WTC11 (cell line): ENCODE measurements at regions not wholly inside any gene's neighbourhood (a gene's known extent, or its start where the extent isn't known, plus 50 kb on each side); places are given as distances from the start of the nearest gene placed in this dataset.

Experiments used
- ATAC-seq: fragments of 200-7000 bp; cut with Tn5 transposase; 2 replicates; pipeline ENCODE4 v1.10.0; 2021; ENCODE audit warnings: mild to moderate bottlenecking, moderate library complexity
- CTCF ChIA-PET: fragments of 300-600 bp; sonication (Branson Sonifier 250); formaldehyde crosslinking; loops from one replicate; lab custom pipeline; 2021; ENCODE audit warnings: antibody characterized with exemption; lab: Charles Lee
- POLR2A ChIA-PET: fragments of 350-600 bp; sonication (Branson Sonifier 250); formaldehyde crosslinking; loops from one replicate; lab custom pipeline; 2021; ENCODE audit warnings: antibody characterized with exemption; lab: Charles Lee
- DNase-seq: peaks from one replicate; pipeline ENCODE4 v3.0.0; 2021; ENCODE audit warnings: low spot score
- H3K27ac Mint-ChIP-seq: 2 replicates; pipeline ENCODE4 v1.8.0; 2021; ENCODE audit warnings: mixed read lengths
- H3K27me3 Mint-ChIP-seq: 2 replicates; pipeline ENCODE4 v1.8.0; 2021; ENCODE audit warnings: low read depth, mild to moderate bottlenecking, moderate library complexity, mixed read lengths
- H3K36me3 Mint-ChIP-seq: 2 replicates; pipeline ENCODE4 v1.8.0; 2021; ENCODE audit warnings: mixed read lengths
- H3K4me1 Mint-ChIP-seq: 2 replicates; pipeline ENCODE4 v1.8.0; 2022; ENCODE audit warnings: mixed read lengths
- H3K4me3 Mint-ChIP-seq: 2 replicates; pipeline ENCODE4 v1.8.0; 2021; ENCODE audit warnings: mild to moderate bottlenecking, moderate library complexity, mixed read lengths
- H3K9me3 Mint-ChIP-seq: 2 replicates; pipeline ENCODE4 v1.8.0; 2021; ENCODE audit warnings: mixed read lengths
- CREB1 ChIP-seq: sonication (generic); formaldehyde crosslinking; IDR thresholded peaks from 2 replicates; pipeline ENCODE4 v1.8.0; 2023; ENCODE audit warnings: mild to moderate bottlenecking, missing genetic modification reagents
- GABPB1 ChIP-seq: sonication (generic); formaldehyde crosslinking; IDR thresholded peaks from 2 replicates; pipeline ENCODE4 v1.8.1; 2023; ENCODE audit warnings: mild to moderate bottlenecking, missing genetic modification reagents
- GRHL2 ChIP-seq: fragments of 250-450 bp; sonication (Bioruptor Pico); IDR thresholded peaks from 2 replicates; pipeline ENCODE4 v1.8.0; 2022; ENCODE audit warnings: mild to moderate bottlenecking, moderate library complexity; ENCODE audit not compliant: insufficient replicate concordance, severe bottlenecking
- NR1H2 ChIP-seq: sonication (generic); formaldehyde crosslinking; IDR thresholded peaks from 2 replicates; pipeline ENCODE4 v1.9.0; 2021; ENCODE audit warnings: mild to moderate bottlenecking, moderate library complexity, missing genetic modification reagents
- NR2C2 ChIP-seq: sonication (generic); formaldehyde crosslinking; IDR thresholded peaks from 2 replicates; pipeline ENCODE4 v1.8.0; 2022; ENCODE audit warnings: mild to moderate bottlenecking, missing genetic modification reagents
- NR3C1 ChIP-seq: sonication (generic); formaldehyde crosslinking; conservative IDR thresholded peaks from 2 replicates; pipeline ENCODE4 v1.8.1; 2023; ENCODE audit warnings: low read depth, mild to moderate bottlenecking, missing genetic modification reagents
- SMAD3 ChIP-seq: sonication (generic); formaldehyde crosslinking; IDR thresholded peaks from 2 replicates; pipeline ENCODE4 v1.8.0; 2022; ENCODE audit warnings: missing genetic modification reagents, mild to moderate bottlenecking, borderline replicate concordance
- ZBTB21 ChIP-seq: sonication (generic); formaldehyde crosslinking; IDR thresholded peaks from 2 replicates; pipeline ENCODE4 v1.8.1; 2023; ENCODE audit warnings: mild to moderate bottlenecking, missing genetic modification reagents, borderline replicate concordance
- ZNF423 ChIP-seq: fragments of 250-450 bp; sonication (Bioruptor Pico); IDR thresholded peaks from 2 replicates; pipeline ENCODE4 v2.1.2; 2022; ENCODE audit warnings: mild to moderate bottlenecking, moderate library complexity
- ZNF671 ChIP-seq: fragments of 250-450 bp; sonication (Bioruptor Pico); IDR thresholded peaks from 2 replicates; pipeline ENCODE4 v1.8.0; 2021; ENCODE audit warnings: mild to moderate bottlenecking
- TF ChIP-seq, protein P1 (sequence below): sonication (generic); formaldehyde crosslinking; IDR thresholded peaks from 2 replicates; pipeline ENCODE4 v1.8.0; 2022; ENCODE audit warnings: missing genetic modification reagents
- TF ChIP-seq, protein P2 (sequence below): fragments of 250-450 bp; sonication (Bioruptor Pico); IDR thresholded peaks from 2 replicates; pipeline ENCODE4 v1.9.0; 2021; ENCODE audit warnings: mild to moderate bottlenecking, borderline replicate concordance
- TF ChIP-seq, protein P3 (sequence below): fragments of 250-450 bp; sonication (Bioruptor Pico); IDR thresholded peaks from 2 replicates; pipeline ENCODE4 v1.9.0; 2021; ENCODE audit warnings: moderate library complexity, mild to moderate bottlenecking, inconsistent platforms, borderline replicate concordance
- TF ChIP-seq, protein P4 (sequence below): sonication (generic); formaldehyde crosslinking; IDR thresholded peaks from 2 replicates; pipeline ENCODE4 v1.8.1; 2023; ENCODE audit warnings: mild to moderate bottlenecking, missing genetic modification reagents, borderline replicate concordance
- TF ChIP-seq, protein P5 (sequence below): sonication (generic); formaldehyde crosslinking; IDR thresholded peaks from 2 replicates; pipeline ENCODE4 v1.8.0; 2023; ENCODE audit warnings: missing genetic modification reagents, mild to moderate bottlenecking, borderline replicate concordance
- TF ChIP-seq, protein P6 (sequence below): fragments of 250-450 bp; sonication (Bioruptor Pico); conservative IDR thresholded peaks from 2 replicates; pipeline ENCODE4 v1.9.0; 2021; ENCODE audit warnings: mild to moderate bottlenecking

DNA sequence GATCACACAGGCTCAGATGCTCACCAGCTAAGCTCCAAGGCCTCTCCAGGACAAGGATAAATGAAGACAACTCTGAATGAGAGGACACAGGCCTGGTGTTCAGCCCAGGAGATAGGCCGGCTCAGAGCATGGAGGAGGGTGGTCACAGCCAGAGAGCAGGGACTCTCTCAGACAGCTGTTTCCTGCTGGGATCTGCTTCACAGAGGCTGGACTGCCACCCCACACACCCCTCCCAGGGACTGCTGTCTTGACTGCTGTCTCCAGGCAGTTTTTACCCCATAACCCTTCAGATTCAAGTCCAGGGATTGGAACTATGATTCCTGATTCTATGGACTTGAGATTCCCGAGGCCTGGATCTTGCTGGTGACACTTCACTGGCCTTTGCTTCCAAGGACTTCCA is 89.0 kb downstream of the SMIM20 start:
- no peaks in the 10 kb centered on the region; the same call in 1 of the 2 replicates for H3K27me3 Mint-ChIP-seq
- DNase-seq (no peak), ATAC-seq (no peak)
- ChIA-PET CTCF (interaction anchor here (3.4 kb wide), 1 partner anchor 9 kb away, joined by 16 read pairs; no protein-coding TSS in a partner anchor), POLR2A (no interaction called here)
- H3K4me1 Mint-ChIP-seq = no peaks in the 10 kb centered on the region
- no peak overlapping the region for H3K4me3 Mint-ChIP-seq
- H3K36me3 Mint-ChIP-seq = peaks cover 5% of the 10 kb centered on the region
- H3K9me3 Mint-ChIP-seq = peaks cover 14% of the 10 kb centered on the region
- no peak overlapping the region for H3K27ac Mint-ChIP-seq
- no peak for TF ChIP-seq NR2C2
- no peak for TF ChIP-seq ZBTB21 (CRISPR knock-in tag)
- no peak for TF ChIP-seq NR3C1
- TF ChIP-seq, protein P1, sequence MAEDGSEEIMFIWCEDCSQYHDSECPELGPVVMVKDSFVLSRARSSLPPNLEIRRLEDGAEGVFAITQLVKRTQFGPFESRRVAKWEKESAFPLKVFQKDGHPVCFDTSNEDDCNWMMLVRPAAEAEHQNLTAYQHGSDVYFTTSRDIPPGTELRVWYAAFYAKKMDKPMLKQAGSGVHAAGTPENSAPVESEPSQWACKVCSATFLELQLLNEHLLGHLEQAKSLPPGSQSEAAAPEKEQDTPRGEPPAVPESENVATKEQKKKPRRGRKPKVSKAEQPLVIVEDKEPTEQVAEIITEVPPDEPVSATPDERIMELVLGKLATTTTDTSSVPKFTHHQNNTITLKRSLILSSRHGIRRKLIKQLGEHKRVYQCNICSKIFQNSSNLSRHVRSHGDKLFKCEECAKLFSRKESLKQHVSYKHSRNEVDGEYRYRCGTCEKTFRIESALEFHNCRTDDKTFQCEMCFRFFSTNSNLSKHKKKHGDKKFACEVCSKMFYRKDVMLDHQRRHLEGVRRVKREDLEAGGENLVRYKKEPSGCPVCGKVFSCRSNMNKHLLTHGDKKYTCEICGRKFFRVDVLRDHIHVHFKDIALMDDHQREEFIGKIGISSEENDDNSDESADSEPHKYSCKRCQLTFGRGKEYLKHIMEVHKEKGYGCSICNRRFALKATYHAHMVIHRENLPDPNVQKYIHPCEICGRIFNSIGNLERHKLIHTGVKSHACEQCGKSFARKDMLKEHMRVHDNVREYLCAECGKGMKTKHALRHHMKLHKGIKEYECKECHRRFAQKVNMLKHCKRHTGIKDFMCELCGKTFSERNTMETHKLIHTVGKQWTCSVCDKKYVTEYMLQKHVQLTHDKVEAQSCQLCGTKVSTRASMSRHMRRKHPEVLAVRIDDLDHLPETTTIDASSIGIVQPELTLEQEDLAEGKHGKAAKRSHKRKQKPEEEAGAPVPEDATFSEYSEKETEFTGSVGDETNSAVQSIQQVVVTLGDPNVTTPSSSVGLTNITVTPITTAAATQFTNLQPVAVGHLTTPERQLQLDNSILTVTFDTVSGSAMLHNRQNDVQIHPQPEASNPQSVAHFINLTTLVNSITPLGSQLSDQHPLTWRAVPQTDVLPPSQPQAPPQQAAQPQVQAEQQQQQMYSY (CRISPR knock-in tag) = no peak
- TF ChIP-seq, protein P2, sequence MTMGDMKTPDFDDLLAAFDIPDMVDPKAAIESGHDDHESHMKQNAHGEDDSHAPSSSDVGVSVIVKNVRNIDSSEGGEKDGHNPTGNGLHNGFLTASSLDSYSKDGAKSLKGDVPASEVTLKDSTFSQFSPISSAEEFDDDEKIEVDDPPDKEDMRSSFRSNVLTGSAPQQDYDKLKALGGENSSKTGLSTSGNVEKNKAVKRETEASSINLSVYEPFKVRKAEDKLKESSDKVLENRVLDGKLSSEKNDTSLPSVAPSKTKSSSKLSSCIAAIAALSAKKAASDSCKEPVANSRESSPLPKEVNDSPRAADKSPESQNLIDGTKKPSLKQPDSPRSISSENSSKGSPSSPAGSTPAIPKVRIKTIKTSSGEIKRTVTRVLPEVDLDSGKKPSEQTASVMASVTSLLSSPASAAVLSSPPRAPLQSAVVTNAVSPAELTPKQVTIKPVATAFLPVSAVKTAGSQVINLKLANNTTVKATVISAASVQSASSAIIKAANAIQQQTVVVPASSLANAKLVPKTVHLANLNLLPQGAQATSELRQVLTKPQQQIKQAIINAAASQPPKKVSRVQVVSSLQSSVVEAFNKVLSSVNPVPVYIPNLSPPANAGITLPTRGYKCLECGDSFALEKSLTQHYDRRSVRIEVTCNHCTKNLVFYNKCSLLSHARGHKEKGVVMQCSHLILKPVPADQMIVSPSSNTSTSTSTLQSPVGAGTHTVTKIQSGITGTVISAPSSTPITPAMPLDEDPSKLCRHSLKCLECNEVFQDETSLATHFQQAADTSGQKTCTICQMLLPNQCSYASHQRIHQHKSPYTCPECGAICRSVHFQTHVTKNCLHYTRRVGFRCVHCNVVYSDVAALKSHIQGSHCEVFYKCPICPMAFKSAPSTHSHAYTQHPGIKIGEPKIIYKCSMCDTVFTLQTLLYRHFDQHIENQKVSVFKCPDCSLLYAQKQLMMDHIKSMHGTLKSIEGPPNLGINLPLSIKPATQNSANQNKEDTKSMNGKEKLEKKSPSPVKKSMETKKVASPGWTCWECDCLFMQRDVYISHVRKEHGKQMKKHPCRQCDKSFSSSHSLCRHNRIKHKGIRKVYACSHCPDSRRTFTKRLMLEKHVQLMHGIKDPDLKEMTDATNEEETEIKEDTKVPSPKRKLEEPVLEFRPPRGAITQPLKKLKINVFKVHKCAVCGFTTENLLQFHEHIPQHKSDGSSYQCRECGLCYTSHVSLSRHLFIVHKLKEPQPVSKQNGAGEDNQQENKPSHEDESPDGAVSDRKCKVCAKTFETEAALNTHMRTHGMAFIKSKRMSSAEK (CRISPR knock-in tag) = no peak
- TF ChIP-seq, protein P3, sequence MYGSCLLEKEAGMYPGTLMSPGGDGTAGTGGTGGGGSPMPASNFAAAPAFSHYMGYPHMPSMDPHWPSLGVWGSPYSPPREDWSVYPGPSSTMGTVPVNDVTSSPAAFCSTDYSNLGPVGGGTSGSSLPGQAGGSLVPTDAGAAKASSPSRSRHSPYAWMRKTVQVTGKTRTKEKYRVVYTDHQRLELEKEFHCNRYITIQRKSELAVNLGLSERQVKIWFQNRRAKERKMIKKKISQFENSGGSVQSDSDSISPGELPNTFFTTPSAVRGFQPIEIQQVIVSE (CRISPR knock-in tag) = no peak
- no peak for TF ChIP-seq ZNF423 (CRISPR knock-in tag)
- TF ChIP-seq NR1H2 = no peak
- TF ChIP-seq, protein P4, sequence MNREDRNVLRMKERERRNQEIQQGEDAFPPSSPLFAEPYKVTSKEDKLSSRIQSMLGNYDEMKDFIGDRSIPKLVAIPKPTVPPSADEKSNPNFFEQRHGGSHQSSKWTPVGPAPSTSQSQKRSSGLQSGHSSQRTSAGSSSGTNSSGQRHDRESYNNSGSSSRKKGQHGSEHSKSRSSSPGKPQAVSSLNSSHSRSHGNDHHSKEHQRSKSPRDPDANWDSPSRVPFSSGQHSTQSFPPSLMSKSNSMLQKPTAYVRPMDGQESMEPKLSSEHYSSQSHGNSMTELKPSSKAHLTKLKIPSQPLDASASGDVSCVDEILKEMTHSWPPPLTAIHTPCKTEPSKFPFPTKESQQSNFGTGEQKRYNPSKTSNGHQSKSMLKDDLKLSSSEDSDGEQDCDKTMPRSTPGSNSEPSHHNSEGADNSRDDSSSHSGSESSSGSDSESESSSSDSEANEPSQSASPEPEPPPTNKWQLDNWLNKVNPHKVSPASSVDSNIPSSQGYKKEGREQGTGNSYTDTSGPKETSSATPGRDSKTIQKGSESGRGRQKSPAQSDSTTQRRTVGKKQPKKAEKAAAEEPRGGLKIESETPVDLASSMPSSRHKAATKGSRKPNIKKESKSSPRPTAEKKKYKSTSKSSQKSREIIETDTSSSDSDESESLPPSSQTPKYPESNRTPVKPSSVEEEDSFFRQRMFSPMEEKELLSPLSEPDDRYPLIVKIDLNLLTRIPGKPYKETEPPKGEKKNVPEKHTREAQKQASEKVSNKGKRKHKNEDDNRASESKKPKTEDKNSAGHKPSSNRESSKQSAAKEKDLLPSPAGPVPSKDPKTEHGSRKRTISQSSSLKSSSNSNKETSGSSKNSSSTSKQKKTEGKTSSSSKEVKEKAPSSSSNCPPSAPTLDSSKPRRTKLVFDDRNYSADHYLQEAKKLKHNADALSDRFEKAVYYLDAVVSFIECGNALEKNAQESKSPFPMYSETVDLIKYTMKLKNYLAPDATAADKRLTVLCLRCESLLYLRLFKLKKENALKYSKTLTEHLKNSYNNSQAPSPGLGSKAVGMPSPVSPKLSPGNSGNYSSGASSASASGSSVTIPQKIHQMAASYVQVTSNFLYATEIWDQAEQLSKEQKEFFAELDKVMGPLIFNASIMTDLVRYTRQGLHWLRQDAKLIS (CRISPR knock-in tag) = no peak
- TF ChIP-seq ZNF671 (CRISPR knock-in tag) = no peak
- no peak for TF ChIP-seq SMAD3 (CRISPR knock-in tag)
- TF ChIP-seq GABPB1 (CRISPR knock-in tag) = no peak

DNA sequence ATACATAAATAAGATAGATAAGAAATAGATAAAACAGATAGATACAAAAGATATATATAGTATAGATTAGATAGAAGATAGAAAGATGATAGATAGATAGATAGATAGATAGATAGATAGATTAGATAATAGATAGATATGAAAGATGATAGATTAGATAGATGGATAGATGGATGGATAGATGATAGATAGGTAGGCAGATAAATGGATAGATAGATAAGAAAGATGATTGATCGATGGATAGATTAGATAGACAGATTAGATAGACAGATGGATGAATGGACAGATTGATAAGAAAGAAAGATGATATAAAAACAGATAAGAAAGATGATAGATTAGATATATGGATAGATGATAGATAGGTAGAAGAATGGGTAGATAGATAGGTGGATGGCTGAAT is 90.3 kb downstream of the SMIM20 start:
- H3K9me3 Mint-ChIP-seq = peaks cover 21% of the 10 kb centered on the region
- POLR2A ChIA-PET = no interaction called here
- H3K36me3 Mint-ChIP-seq = peaks cover 10% of the 10 kb centered on the region
- ATAC-seq (no peak), DNase-seq (no peak)
- no peak overlapping the region for H3K27ac Mint-ChIP-seq
- no peak overlapping the region for H3K4me3 Mint-ChIP-seq
- H3K27me3 Mint-ChIP-seq = no peaks in the 10 kb centered on the region; the same call in 1 of the 2 replicates
- CTCF ChIA-PET = interaction anchor here (3.4 kb wide), 1 partner anchor 11 kb away, joined by 16 read pairs; no protein-coding TSS in a partner anchor
- no peaks in the 10 kb centered on the region for H3K4me1 Mint-ChIP-seq
- TF ChIP-seq CREB1 (CRISPR knock-in tag) (no peak), GRHL2 (CRISPR knock-in tag) (no peak), NR1H2 (no peak)
- TF ChIP-seq, protein P5, sequence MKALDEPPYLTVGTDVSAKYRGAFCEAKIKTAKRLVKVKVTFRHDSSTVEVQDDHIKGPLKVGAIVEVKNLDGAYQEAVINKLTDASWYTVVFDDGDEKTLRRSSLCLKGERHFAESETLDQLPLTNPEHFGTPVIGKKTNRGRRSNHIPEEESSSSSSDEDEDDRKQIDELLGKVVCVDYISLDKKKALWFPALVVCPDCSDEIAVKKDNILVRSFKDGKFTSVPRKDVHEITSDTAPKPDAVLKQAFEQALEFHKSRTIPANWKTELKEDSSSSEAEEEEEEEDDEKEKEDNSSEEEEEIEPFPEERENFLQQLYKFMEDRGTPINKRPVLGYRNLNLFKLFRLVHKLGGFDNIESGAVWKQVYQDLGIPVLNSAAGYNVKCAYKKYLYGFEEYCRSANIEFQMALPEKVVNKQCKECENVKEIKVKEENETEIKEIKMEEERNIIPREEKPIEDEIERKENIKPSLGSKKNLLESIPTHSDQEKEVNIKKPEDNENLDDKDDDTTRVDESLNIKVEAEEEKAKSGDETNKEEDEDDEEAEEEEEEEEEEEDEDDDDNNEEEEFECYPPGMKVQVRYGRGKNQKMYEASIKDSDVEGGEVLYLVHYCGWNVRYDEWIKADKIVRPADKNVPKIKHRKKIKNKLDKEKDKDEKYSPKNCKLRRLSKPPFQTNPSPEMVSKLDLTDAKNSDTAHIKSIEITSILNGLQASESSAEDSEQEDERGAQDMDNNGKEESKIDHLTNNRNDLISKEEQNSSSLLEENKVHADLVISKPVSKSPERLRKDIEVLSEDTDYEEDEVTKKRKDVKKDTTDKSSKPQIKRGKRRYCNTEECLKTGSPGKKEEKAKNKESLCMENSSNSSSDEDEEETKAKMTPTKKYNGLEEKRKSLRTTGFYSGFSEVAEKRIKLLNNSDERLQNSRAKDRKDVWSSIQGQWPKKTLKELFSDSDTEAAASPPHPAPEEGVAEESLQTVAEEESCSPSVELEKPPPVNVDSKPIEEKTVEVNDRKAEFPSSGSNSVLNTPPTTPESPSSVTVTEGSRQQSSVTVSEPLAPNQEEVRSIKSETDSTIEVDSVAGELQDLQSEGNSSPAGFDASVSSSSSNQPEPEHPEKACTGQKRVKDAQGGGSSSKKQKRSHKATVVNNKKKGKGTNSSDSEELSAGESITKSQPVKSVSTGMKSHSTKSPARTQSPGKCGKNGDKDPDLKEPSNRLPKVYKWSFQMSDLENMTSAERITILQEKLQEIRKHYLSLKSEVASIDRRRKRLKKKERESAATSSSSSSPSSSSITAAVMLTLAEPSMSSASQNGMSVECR (CRISPR knock-in tag) = no peak
- TF ChIP-seq, protein P6, sequence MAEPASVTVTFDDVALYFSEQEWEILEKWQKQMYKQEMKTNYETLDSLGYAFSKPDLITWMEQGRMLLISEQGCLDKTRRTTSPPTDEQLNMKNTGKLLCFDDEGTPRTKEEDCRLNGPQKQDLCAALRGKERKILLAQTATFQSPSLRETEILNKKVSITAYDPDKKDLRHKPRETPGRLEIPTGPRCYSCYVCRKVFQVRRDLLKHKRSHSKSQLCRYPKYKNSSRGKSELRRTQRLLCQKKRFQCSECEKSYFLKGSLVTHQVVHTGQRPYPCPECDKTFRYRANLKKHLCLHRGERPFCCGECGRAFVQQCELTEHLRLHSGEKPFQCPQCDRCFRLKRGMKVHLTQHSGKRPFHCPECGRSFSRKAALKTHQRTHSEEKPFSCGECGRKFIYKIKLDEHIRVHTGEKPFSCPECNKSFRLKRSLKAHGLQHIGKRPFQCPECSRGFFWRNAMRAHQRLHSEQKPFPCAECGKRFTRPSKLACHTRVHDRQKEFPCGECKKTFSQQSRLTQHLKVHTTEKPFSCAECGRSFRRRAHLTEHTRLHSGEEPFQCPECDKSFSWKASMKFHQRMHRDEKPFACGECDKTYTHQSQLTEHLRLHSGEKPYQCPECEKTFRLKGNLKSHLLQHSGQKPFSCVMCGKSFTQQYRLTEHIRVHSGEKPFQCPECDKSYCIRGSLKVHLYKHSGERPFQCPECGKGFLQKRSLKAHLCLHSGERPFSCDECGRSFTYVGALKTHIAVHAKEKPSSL = no peak
